ENCODE measurements at regions not wholly inside any gene's neighbourhood (a gene's known extent, or its start where the extent isn't known, plus 50 kb on each side); places are given as distances from the start of the nearest gene placed in this dataset.
"Not testable (repeated sequence)": the region's sequence is repeated elsewhere in the genome, so short reads cannot be mapped to it uniquely, and the experiment has no call there.

GRCh38 chr11:3453596-3454256 lies 74.8 kb upstream of the ZNF195 start:
- DNase-seq (ENCODE audit: insufficient read length, low spot score) = not testable (repeated sequence)

DNA sequence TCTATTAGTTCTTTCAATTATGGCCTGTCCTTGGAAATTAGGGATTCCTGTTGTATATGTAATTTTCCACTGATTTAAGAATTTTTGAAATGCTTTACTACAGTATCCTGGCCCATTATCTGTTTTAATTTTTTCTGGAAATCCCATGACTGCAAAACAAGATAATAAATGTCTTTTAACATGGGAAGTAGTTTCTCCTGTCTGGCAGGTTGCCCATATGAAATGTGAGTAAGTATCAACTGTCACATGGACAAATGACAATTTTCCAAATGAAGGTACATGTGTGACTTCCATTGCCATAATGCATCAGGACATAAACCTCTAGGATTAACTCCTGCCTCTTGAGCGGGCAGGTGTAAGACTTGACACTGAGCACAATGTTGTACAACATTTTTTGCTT lies 71.9 kb upstream of the ZNF195 start:
- FAIRE-seq = not testable (repeated sequence)

More at GRCh38 chr11:3453596-3454256, 74.8 kb upstream of the ZNF195 start:
- not testable (repeated sequence) for FAIRE-seq

GRCh38 chr11:3445535-3445934 lies 66.6 kb upstream of the ZNF195 start:
- FAIRE-seq; DNase-seq (ENCODE audit: insufficient read length, low spot score): not testable (repeated sequence)

More for the DNA sequence above, 71.9 kb upstream of the ZNF195 start:
- not testable (repeated sequence) for DNase-seq (ENCODE audit: insufficient read length, low spot score)

DNA sequence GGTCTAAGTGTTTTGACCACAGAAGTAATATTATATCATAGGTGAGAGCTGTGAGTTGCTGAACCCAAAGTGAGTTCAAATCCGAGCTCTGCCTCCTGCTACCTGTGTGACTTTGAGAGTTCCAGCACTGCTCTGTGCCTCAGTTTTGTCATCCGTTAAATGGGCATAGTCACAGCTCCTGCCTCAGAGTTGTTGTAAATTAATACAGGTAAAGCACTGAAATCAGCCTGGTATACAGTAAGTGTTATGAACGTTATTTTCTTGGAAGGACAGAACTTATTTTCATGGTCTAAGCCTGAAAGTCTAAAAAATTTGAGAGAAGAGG lies 65.4 kb upstream of the ZNF195 start:
- not testable (repeated sequence) for DNase-seq (ENCODE audit: insufficient read length, low spot score); FAIRE-seq

- DNase-seq (ENCODE audit: insufficient read length, low spot score); FAIRE-seq: not testable (repeated sequence)
Observed at GRCh38 chr11:3443700-3444419, 64.9 kb upstream of the ZNF195 start.

- not testable (repeated sequence) for DNase-seq (ENCODE audit: insufficient read length, low spot score); FAIRE-seq
Observed at GRCh38 chr11:3437441-3437840, 58.5 kb upstream of the ZNF195 start.

DNA sequence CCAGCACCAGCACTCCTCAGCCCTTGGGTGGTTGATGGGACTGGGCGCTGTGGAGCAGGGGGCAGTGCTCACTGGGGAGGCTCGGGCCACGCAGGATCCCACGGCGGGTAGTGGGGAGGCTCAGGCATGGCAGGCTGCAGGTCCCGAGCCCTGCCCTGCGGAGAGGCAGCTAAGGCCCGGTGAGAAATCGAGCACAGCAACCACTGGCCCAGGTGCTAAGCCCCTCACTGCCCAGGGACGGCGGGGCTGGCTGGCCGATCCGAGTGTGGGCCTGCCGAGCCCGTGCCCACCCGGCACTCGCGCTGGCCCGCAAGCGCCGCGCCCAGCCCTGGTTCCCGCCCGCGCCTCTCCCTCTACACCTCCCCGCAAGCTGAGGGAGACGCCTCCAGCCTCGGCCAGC lies 56.0 kb upstream of the ZNF195 start:
- FAIRE-seq = no peak

DNA sequence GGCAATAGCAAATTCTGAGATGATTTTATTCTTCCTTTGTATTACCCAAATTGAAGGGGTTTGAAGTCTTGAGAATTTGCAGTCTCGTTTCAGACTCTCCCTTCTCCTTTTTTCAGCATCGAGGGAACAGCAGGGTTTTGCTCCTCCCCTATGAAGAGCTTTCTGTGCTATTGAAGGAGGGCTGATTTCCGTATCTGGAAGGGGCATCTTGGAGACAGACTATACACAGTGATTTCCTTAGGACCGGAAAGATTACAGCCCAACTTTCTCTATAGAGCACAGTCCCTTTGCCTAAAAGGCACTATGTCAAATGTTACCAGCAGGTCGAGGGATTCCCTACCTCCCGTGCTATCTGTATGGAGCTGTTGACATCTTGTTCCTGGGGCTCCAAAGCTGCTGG lies 50.2 kb upstream of the ZNF195 start:
- FAIRE-seq = not testable (repeated sequence)

More for the DNA sequence above, 56.0 kb upstream of the ZNF195 start:
- TF ChIP-seq POLR2AphosphoS5 (IDR thresholded peaks at IDR 0.05; ENCODE audit: low read depth, low read length) (no peak), POLR2A (IDR thresholded peaks at IDR 0.05; ENCODE audit: low read depth, low read length) (no peak), TAF1 (IDR thresholded peaks at IDR 0.05; ENCODE audit: low read depth, low read length) (no peak), POU2F2 (IDR thresholded peaks at IDR 0.05; ENCODE audit: low read depth, low read length) (no peak), SPI1 (IDR thresholded peaks at IDR 0.05; ENCODE audit: low read depth, low read length) (no peak), PAX5 (IDR thresholded peaks at IDR 0.05; ENCODE audit: insufficient read depth, low read length, severe bottlenecking) (no peak)
- no peak for DNase-seq (ENCODE audit: insufficient read length, low spot score)

More for the DNA sequence above, 50.2 kb upstream of the ZNF195 start:
- DNase-seq (ENCODE audit: insufficient read length, low spot score) = not testable (repeated sequence)

All from GM12891 (cell line).